HCT116 (cell line): ENCODE measurements at regions not wholly inside any gene's neighbourhood (a gene's known extent, or its start where the extent isn't known, plus 50 kb on each side); places are given as distances from the start of the nearest gene placed in this dataset.
"Not testable (repeated sequence)": the region's sequence is repeated elsewhere in the genome, so short reads cannot be mapped to it uniquely, and the experiment has no call there.

Source experiments
- ATAC-seq: fragments of 200-7000 bp; cut with Tn5 transposase; 2 replicates; pipeline ENCODE4 v1.9.1; 2020; ENCODE audit warnings: mild to moderate bottlenecking, moderate library complexity
- BruUV-seq: library from RNA; stranded (reverse); fragments of 400-500 nt; replicated peaks from 2 replicates; lab custom pipeline; 2021; lab: Mats Ljungman, UMichigan
- CTCF ChIA-PET: fragments of 300-600 bp; sonication (Branson Sonifier 250); formaldehyde crosslinking; loops from one replicate; lab custom pipeline; 2021; ENCODE audit warnings: antibody characterized with exemption; lab: Charles Lee
- POLR2A ChIA-PET: fragments of 300-600, 350-600 bp; sonication (Branson Sonifier 250); formaldehyde crosslinking; loops from one replicate; lab custom pipeline; 2021; ENCODE audit warnings: antibody characterized with exemption; lab: Charles Lee
- RAD21 ChIA-PET, 2 experiments: fragments of 300-600 bp; sonication (Branson Sonifier 250); formaldehyde crosslinking; loops; one replicate each; lab custom pipeline; 2023; ENCODE audit warnings: low total read pairs in 2 of 2; ENCODE audit not compliant: uncharacterized antibody in 2 of 2, unreplicated experiment in 2 of 2, low non-redundant PET in 1 of 2; lab: Charles Lee
- DNase-seq: peaks from one replicate; pipeline ENCODE4 v3.0.0-alpha.2; 2010; ENCODE audit warnings: low read depth, low spot score
- H2AFZ ChIP-seq: fragments of 200-600 bp; shearing (Covaris generic), sonication (generic); 2 replicates; pipeline ENCODE4 v1.6.1; 2017; ENCODE audit warnings: low read depth, mixed run types, mixed read lengths, antibody characterized with exemption, low read length; ENCODE audit not compliant: poor library complexity, severe bottlenecking
- H3K27ac ChIP-seq: 2 replicates; pipeline ENCODE4 v1.5.1; 2012; ENCODE audit warnings: low read depth, low read length
- H3K27me3 ChIP-seq: fragments of 200-600 bp; sonication (generic); 2 replicates; pipeline ENCODE4 v1.6.1; 2016; ENCODE audit warnings: mixed run types, low read length, mixed read lengths; ENCODE audit not compliant: insufficient read depth
- H3K36me3 ChIP-seq, 2 experiments: fragments of 200-500 bp in 1 of 2; fragments of 200-600 bp in 1 of 2; sonication (Bioruptor generic) in 1 of 2; sonication (generic) in 1 of 2; 2 replicates each; pipeline versions ENCODE4 v1.5.1 to v1.6.1; 2014 to 2016; ENCODE audit warnings: low read length in 2 of 2, inconsistent platforms in 1 of 2, mixed read lengths in 1 of 2, mixed run types in 1 of 2; ENCODE audit not compliant: insufficient read depth in 2 of 2, control insufficient read depth in 1 of 2
- H3K4me1 ChIP-seq, 2 experiments: fragments of 200-600 bp in 1 of 2; sonication (generic) in 1 of 2; 2 replicates each; pipeline versions ENCODE4 v1.5.1 to v1.6.1; 2012 to 2017; ENCODE audit warnings: low read length in 2 of 2, inconsistent platforms in 1 of 2, mild to moderate bottlenecking in 1 of 2, mixed read lengths in 1 of 2, mixed run types in 1 of 2, moderate library complexity in 1 of 2; ENCODE audit not compliant: insufficient read depth in 2 of 2, control insufficient read depth in 1 of 2
- H3K4me2 ChIP-seq: fragments of 200-600 bp; sonication (generic); 2 replicates; pipeline ENCODE4 v1.6.1; 2017; ENCODE audit warnings: mixed run types, low read length, mixed read lengths
- H3K4me3 ChIP-seq, 2 experiments: fragments of 200-600 bp in 1 of 2; sonication (generic) in 1 of 2; replicated peaks in 1 of 2; 2 replicates each; pipeline ENCODE4 v1.5.1; 2011 to 2016; ENCODE audit warnings: low read length in 2 of 2, control low read depth in 1 of 2, low read depth in 1 of 2, mild to moderate bottlenecking in 1 of 2, mixed read lengths in 1 of 2, mixed run types in 1 of 2
- H3K79me2 ChIP-seq: fragments of 200-600 bp; sonication (generic); 2 replicates; pipeline ENCODE4 v1.6.1; 2017; ENCODE audit warnings: mild to moderate bottlenecking, mixed run types, low read length, moderate library complexity, mixed read lengths; ENCODE audit not compliant: insufficient read depth
- H3K9ac ChIP-seq: fragments of 200-600 bp; sonication (generic); 2 replicates; pipeline ENCODE4 v1.6.1; 2016; ENCODE audit warnings: low read length, mixed read lengths
- H3K9me2 ChIP-seq: fragments of 200-600 bp; sonication (generic), shearing (Covaris generic); 2 replicates; pipeline ENCODE4 v1.6.1; 2017; ENCODE audit warnings: mixed run types, mild to moderate bottlenecking, moderate library complexity; ENCODE audit not compliant: insufficient read depth
- H3K9me3 ChIP-seq, 2 experiments: fragments of 200-500 bp in 1 of 2; fragments of 200-600 bp in 1 of 2; sonication (Bioruptor generic) in 1 of 2; sonication (generic) in 1 of 2; 2 replicates each; pipeline ENCODE4 v1.6.1; 2014 to 2017; ENCODE audit warnings: low read length in 2 of 2, mixed read lengths in 2 of 2, inconsistent platforms in 1 of 2, low read depth in 1 of 2, mild to moderate bottlenecking in 1 of 2, mixed run types in 1 of 2, moderate library complexity in 1 of 2; ENCODE audit not compliant: control insufficient read depth in 1 of 2, insufficient read depth in 1 of 2
- H4K20me1 ChIP-seq: fragments of 200-600 bp; sonication (generic), shearing (Covaris generic); 2 replicates; pipeline ENCODE4 v1.6.1; 2017; ENCODE audit warnings: mixed run types, mild to moderate bottlenecking, moderate library complexity; ENCODE audit not compliant: insufficient read depth
- CBX3 ChIP-seq: IDR thresholded peaks from 2 replicates; pipeline ENCODE4 v1.6.1; 2012; ENCODE audit warnings: low read depth
- CEBPB ChIP-seq: IDR thresholded peaks from 2 replicates; pipeline ENCODE4 v1.6.1; 2012; ENCODE audit warnings: low read depth
- EGR1 ChIP-seq: IDR thresholded peaks from 2 replicates; pipeline ENCODE4 v1.6.1; 2012; ENCODE audit warnings: low read depth
- ELF1 ChIP-seq: IDR thresholded peaks from 2 replicates; pipeline ENCODE4 v1.6.1; 2012; ENCODE audit warnings: low read depth, borderline replicate concordance
- FOSL1 ChIP-seq: IDR thresholded peaks from 2 replicates; pipeline ENCODE4 v1.6.1; 2012; ENCODE audit warnings: low read depth
- JUND ChIP-seq: IDR thresholded peaks from 2 replicates; pipeline ENCODE4 v1.6.1; 2012
- POLR2AphosphoS5 ChIP-seq: IDR thresholded peaks from 2 replicates; pipeline ENCODE4 v1.6.1; 2011; ENCODE audit warnings: mild to moderate bottlenecking, low read depth, low read length, moderate library complexity
- RAD21 ChIP-seq: IDR thresholded peaks from 2 replicates; pipeline ENCODE4 v1.6.1; 2012; ENCODE audit warnings: low read depth, mild to moderate bottlenecking
- SIN3A ChIP-seq: IDR thresholded peaks from 2 replicates; pipeline ENCODE4 v1.6.1; 2012; ENCODE audit warnings: low read depth
- SP1 ChIP-seq: IDR thresholded peaks from 2 replicates; pipeline ENCODE4 v1.6.1; 2012; ENCODE audit warnings: low read depth
- ZBTB33 ChIP-seq: IDR thresholded peaks from 2 replicates; pipeline ENCODE4 v1.6.1; 2011; ENCODE audit warnings: mild to moderate bottlenecking, low read length, moderate library complexity; ENCODE audit not compliant: insufficient replicate concordance; ENCODE audit errors: extremely low read depth
- ZFX ChIP-seq: fragments of 450-650 bp; IDR thresholded peaks from 2 replicates; pipeline ENCODE4 v1.6.1; 2017
- intact Hi-C: fragments of 100-400 bp; cut with micrococcal nuclease; formaldehyde crosslinking; loops from 2 replicates; pipeline ENCODE4 v1.10.0; 2022
- TF ChIP-seq, protein P1 (sequence below): IDR thresholded peaks from 2 replicates; pipeline ENCODE4 v1.6.1; 2012
- TF ChIP-seq, protein P2 (sequence below), 3 experiments: fragments of 200-600 bp in 1 of 3; sonication (generic) in 1 of 3; IDR thresholded peaks in 2 of 3; conservative IDR thresholded peaks in 1 of 3; 2 replicates each; pipeline ENCODE4 v1.5.1; 2012 to 2017; ENCODE audit warnings: low read depth in 2 of 3, low read length in 2 of 3, antibody characterized with exemption in 1 of 3, borderline replicate concordance in 1 of 3, control low read depth in 1 of 3, mild to moderate bottlenecking in 1 of 3, mixed read lengths in 1 of 3, mixed run types in 1 of 3, moderate library complexity in 1 of 3; ENCODE audit not compliant: insufficient read depth in 1 of 3
- TF ChIP-seq, protein P3 (sequence below): IDR thresholded peaks from 2 replicates; pipeline ENCODE4 v1.6.1; 2012

DNA sequence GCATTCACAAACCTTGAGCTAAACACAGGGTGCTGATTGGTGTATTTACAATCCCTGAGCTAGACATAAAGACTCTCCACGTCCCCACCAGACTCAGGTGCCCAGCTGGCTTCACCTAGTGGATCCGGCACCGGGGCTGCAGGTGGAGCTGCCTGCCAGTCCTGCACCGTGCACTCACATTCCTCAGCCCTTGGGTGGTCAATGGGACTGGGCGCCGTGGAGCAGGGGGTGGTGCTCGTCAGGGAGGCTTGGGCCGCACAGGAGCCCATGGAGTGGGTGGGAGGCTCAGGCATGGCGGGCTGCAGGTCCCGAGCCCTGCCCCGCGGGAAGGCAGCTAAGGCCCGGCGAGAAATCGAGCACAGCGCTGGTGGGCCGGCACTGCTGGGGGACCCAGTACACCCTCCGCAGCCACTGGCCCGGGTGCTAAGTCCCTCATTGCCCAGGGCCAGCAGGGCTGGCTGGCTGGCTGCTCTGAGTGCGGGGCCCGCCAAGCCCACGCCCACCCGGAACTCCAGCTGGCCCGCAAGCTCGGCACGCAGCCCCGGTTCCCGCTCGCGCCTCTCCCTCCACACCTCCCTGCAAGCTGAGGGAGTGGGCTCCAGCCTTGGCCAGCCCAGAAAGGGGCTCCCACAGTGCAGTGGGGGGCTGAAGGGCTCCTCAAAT, 622.2 kb upstream of the ADGRL2 start:
- intact Hi-C loops, H4K20me1 ChIP-seq, DNase-seq, H3K9me3 ChIP-seq, H3K4me2 ChIP-seq, H3K27me3 ChIP-seq, H3K4me3 ChIP-seq, H2AFZ ChIP-seq, H3K9me2 ChIP-seq, ATAC-seq, H3K27ac ChIP-seq, RAD21 ChIA-PET, POLR2A ChIA-PET, H3K79me2 ChIP-seq, H3K36me3 ChIP-seq, BruUV-seq, H3K9ac ChIP-seq, CTCF ChIA-PET: not testable (repeated sequence)
- peaks cover 3 to 29% of the 10 kb centered on the region in 2 experiments; a peak in 2 of 4 replicates for H3K4me1 ChIP-seq

DNA sequence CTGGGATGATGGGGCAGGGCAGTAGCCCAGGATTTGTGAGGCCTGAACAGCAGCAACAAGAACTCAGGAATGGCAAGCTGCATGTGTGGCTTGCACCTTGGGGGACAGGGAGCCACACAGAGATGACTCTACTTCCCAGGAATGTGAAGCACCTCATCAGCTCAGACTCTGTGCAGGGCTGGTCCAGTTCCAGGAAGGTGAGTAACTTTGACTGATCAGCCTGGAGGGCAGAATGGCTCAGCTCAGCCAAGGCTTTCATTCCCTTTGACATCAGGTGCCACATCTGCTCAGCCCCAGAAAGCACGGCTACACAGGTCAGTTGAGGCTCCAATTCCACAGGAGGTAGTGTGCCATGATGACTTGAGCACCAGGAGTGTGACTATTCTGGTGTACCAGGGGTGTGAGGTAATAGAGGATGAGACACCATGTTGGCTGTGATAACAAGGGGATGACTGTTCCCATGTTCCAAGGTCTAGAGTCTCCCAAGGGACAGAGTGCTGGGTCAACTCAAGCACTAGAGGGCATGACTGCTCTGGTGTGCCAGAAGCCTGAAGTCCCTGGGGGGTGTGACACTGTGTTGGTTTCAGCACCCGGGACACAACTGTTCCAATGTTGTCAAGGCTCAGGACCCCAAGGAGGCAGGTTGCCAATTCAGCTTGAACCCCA, 625.8 kb upstream of the ADGRL2 start:
- ATAC-seq = peak; percentile 94
- intact Hi-C loops = no loop called here

More for the DNA sequence above, 625.8 kb upstream of the ADGRL2 start:
- H3K27ac ChIP-seq = no peak overlapping the region
- no peak overlapping the region for H3K9ac ChIP-seq
- POLR2A ChIA-PET = no interaction called here
- H3K9me3 ChIP-seq = no peaks in the 10 kb centered on the region; a peak in 1 of 4 replicates
- H3K36me3 ChIP-seq = no peaks in the 10 kb centered on the region
- H3K9me2 ChIP-seq = no peaks in the 10 kb centered on the region
- H3K27me3 ChIP-seq = no peaks in the 10 kb centered on the region
- no peak overlapping the region for H3K4me3 ChIP-seq
- no peaks in the 10 kb centered on the region for H4K20me1 ChIP-seq
- H3K4me1 ChIP-seq = peaks cover 3 to 29% of the 10 kb centered on the region in 2 experiments; a peak in 2 of 4 replicates
- no peaks in the 10 kb centered on the region for H3K79me2 ChIP-seq
- peak; percentile 68 for DNase-seq
- peak overlapping the region; percentile 43 for H3K4me2 ChIP-seq
- TF ChIP-seq FOSL1 (peak; percentile 78), ELF1 (no peak), CEBPB (no peak; the same call in 1 of the 2 replicates), ZBTB33 (no peak), SP1 (peak; percentile 66), EGR1 (no peak), CBX3 (peak; percentile 68; the same call in 1 of the 2 replicates), RAD21 (0 out of 2 replicates have a peak, but pooled peaks have one; percentile 19), SIN3A (0 out of 2 replicates have a peak, but pooled peaks have one; percentile 27), ZFX (no peak), JUND (peak; percentile 82), POLR2AphosphoS5 (peak; percentile 17; the same call in 1 of the 2 replicates)
- TF ChIP-seq, protein P1, sequence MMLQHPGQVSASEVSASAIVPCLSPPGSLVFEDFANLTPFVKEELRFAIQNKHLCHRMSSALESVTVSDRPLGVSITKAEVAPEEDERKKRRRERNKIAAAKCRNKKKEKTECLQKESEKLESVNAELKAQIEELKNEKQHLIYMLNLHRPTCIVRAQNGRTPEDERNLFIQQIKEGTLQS = 0 out of 2 replicates have a peak, but pooled peaks have one; percentile 47
- TF ChIP-seq, protein P2, sequence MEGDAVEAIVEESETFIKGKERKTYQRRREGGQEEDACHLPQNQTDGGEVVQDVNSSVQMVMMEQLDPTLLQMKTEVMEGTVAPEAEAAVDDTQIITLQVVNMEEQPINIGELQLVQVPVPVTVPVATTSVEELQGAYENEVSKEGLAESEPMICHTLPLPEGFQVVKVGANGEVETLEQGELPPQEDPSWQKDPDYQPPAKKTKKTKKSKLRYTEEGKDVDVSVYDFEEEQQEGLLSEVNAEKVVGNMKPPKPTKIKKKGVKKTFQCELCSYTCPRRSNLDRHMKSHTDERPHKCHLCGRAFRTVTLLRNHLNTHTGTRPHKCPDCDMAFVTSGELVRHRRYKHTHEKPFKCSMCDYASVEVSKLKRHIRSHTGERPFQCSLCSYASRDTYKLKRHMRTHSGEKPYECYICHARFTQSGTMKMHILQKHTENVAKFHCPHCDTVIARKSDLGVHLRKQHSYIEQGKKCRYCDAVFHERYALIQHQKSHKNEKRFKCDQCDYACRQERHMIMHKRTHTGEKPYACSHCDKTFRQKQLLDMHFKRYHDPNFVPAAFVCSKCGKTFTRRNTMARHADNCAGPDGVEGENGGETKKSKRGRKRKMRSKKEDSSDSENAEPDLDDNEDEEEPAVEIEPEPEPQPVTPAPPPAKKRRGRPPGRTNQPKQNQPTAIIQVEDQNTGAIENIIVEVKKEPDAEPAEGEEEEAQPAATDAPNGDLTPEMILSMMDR (IDR thresholded peaks at IDR 0.05 in 2 of 3, conservative IDR thresholded peaks at IDR 0.05 in 1 of 3; ENCODE audit: borderline replicate concordance in 1 of 3, insufficient read depth in 1 of 3, low read depth in 2 of 3, low read length in 2 of 3) = peak in 2 of 3 experiments; percentile 19 to 24; a peak in 2 of 6 replicates
- TF ChIP-seq, protein P3, sequence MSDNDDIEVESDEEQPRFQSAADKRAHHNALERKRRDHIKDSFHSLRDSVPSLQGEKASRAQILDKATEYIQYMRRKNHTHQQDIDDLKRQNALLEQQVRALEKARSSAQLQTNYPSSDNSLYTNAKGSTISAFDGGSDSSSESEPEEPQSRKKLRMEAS = peak; percentile 40; the same call in 1 of the 2 replicates
- CTCF ChIA-PET = no interaction called here
- no peak overlapping the region for H2AFZ ChIP-seq
- no TSS peak for BruUV-seq
- RAD21 ChIA-PET = no interaction called here
